ENCODE measurements at regions not wholly inside any gene's neighbourhood (a gene's known extent, or its start where the extent isn't known, plus 50 kb on each side); places are given as distances from the start of the nearest gene placed in this dataset.

DNA sequence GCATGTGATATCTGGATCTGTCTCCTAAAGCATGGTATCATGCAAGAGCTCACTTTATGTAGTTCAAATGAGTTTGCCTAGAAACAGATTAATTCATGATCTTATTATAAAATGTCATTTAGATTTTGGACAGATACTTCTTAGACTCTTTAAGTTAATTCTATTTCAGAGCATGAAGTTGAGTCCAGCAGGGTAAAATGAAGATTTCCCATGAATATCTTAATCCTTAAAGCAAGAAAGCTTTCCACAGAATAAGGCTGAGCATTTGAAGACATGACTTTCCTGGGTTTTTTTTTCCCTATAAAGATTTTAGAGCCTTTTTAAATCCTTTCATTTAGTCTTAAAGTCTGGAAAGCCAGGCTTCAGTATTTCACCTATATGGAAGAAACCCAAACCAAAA is 556.0 kb upstream of the GJE1 start:
- Histone ChIP-seq H3K9me3 (ENCODE audit: control insufficient read depth in 2 of 2, insufficient read depth in 1 of 2, low read length in 1 of 2) (no peaks in the 10 kb centered on the region), H3K4me3 (ENCODE audit: low read length in 2 of 2) (no peak overlapping the region), H3K4me1 (ENCODE audit: control insufficient read depth in 2 of 2, insufficient read depth in 2 of 2, low read length in 2 of 2) (no peaks in the 10 kb centered on the region), H3K36me3 (ENCODE audit: control insufficient read depth in 2 of 2, insufficient read depth in 2 of 2, low read length in 1 of 2) (no peaks in the 10 kb centered on the region), H3K27me3 (ENCODE audit: control insufficient read depth in 2 of 2, insufficient read depth in 1 of 2, low read length in 1 of 2) (no peaks in the 10 kb centered on the region), H3K27ac (ENCODE audit: low read depth in 1 of 2, low read length in 1 of 2) (no peak overlapping the region)
- no peak for DNase-seq (ENCODE audit: low read depth in 6 of 9, low spot score in 9 of 9)

- Histone ChIP-seq H3K4me1 (ENCODE audit: control insufficient read depth in 2 of 2, insufficient read depth in 2 of 2, low read length in 2 of 2) (peaks cover 0 to 9% of the 10 kb centered on the region in 2 donors), H3K4me3 (ENCODE audit: low read length in 2 of 2) (peak overlapping the region; percentile 50), H3K36me3 (ENCODE audit: control insufficient read depth in 2 of 2, insufficient read depth in 2 of 2, low read length in 1 of 2) (no peaks in the 10 kb centered on the region), H3K9me3 (ENCODE audit: control insufficient read depth in 2 of 2, insufficient read depth in 1 of 2, low read length in 1 of 2) (no peaks in the 10 kb centered on the region), H3K27me3 (ENCODE audit: control insufficient read depth in 2 of 2, insufficient read depth in 1 of 2, low read length in 1 of 2) (no peaks in the 10 kb centered on the region), H3K27ac (ENCODE audit: low read depth in 1 of 2, low read length in 1 of 2) (peak overlapping the region in 1 of 2 donors; percentile 74)
- WGBS: 50% methylated on average over 11 of the region's 11 CpGs
- peak; percentile 57 to 93 (median 82) for DNase-seq (ENCODE audit: low read depth in 6 of 9, low spot score in 9 of 9)
Observed at GRCh38 chr6:141562851-141563763, 569.6 kb upstream of the GJE1 start.

GRCh38 chr6:141562186-141562811 is 570.4 kb upstream of the GJE1 start:
- Histone ChIP-seq H3K4me1 (ENCODE audit: control insufficient read depth in 2 of 2, insufficient read depth in 2 of 2, low read length in 2 of 2) (peaks cover 0 to 9% of the 10 kb centered on the region in 2 donors), H3K27ac (ENCODE audit: low read depth in 1 of 2, low read length in 1 of 2) (peak overlapping the region; percentile 73 to 74), H3K36me3 (ENCODE audit: control insufficient read depth in 2 of 2, insufficient read depth in 2 of 2, low read length in 1 of 2) (no peaks in the 10 kb centered on the region), H3K27me3 (ENCODE audit: control insufficient read depth in 2 of 2, insufficient read depth in 1 of 2, low read length in 1 of 2) (no peaks in the 10 kb centered on the region), H3K9me3 (ENCODE audit: control insufficient read depth in 2 of 2, insufficient read depth in 1 of 2, low read length in 1 of 2) (no peaks in the 10 kb centered on the region), H3K4me3 (ENCODE audit: low read length in 2 of 2) (peak overlapping the region; percentile 50)
- peak in 5 of 9 donors; percentile 6 to 28 (median 14) for DNase-seq (ENCODE audit: low read depth in 6 of 9, low spot score in 9 of 9)
- 3% methylated on average over 15 of the region's 15 CpGs for WGBS

DNA sequence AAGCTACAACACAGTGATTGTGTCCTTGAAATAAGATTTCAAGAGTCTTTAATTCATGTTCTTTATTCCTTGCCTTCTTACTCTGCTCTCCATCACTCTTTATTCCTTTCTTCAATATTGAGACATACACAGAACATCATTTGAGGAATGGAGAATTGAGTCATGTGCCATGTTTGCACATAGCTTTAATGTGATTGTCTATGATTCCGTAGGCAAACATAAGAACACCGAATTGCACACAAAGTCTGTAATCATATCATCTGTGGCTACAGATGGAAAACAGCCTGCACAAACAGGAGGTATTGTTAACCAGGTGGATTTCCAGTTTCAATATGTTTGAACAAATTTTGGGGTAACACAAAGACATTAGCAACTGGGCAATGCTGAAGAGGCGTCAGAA is 571.6 kb upstream of the GJE1 start:
- Histone ChIP-seq H3K4me3 (ENCODE audit: low read length in 2 of 2) (no peak overlapping the region), H3K27me3 (ENCODE audit: control insufficient read depth in 2 of 2, insufficient read depth in 1 of 2, low read length in 1 of 2) (no peaks in the 10 kb centered on the region), H3K36me3 (ENCODE audit: control insufficient read depth in 2 of 2, insufficient read depth in 2 of 2, low read length in 1 of 2) (no peaks in the 10 kb centered on the region), H3K9me3 (ENCODE audit: control insufficient read depth in 2 of 2, insufficient read depth in 1 of 2, low read length in 1 of 2) (no peaks in the 10 kb centered on the region), H3K4me1 (ENCODE audit: control insufficient read depth in 2 of 2, insufficient read depth in 2 of 2, low read length in 2 of 2) (peaks cover 0 to 9% of the 10 kb centered on the region in 2 donors), H3K27ac (ENCODE audit: low read depth in 1 of 2, low read length in 1 of 2) (no peak overlapping the region)
- no peak for DNase-seq (ENCODE audit: low read depth in 6 of 9, low spot score in 9 of 9)
- 98% methylated on average over 3 of the region's 3 CpGs for WGBS

- Histone ChIP-seq H3K27me3 (ENCODE audit: control insufficient read depth in 2 of 2, insufficient read depth in 1 of 2, low read length in 1 of 2) (no peaks in the 10 kb centered on the region), H3K36me3 (ENCODE audit: control insufficient read depth in 2 of 2, insufficient read depth in 2 of 2, low read length in 1 of 2) (no peaks in the 10 kb centered on the region), H3K27ac (ENCODE audit: low read depth in 1 of 2, low read length in 1 of 2) (no peak overlapping the region), H3K9me3 (ENCODE audit: control insufficient read depth in 2 of 2, insufficient read depth in 1 of 2, low read length in 1 of 2) (no peaks in the 10 kb centered on the region), H3K4me1 (ENCODE audit: control insufficient read depth in 2 of 2, insufficient read depth in 2 of 2, low read length in 2 of 2) (no peaks in the 10 kb centered on the region), H3K4me3 (ENCODE audit: low read length in 2 of 2) (no peak overlapping the region)
- DNase-seq (ENCODE audit: low read depth in 6 of 9, low spot score in 9 of 9): peak in 1 of 9 donors; percentile 20
- 96% methylated on average over 1 of the region's 1 CpG for WGBS
Observed at GRCh38 chr6:141552463-141552862, 580.3 kb upstream of the GJE1 start.

DNA sequence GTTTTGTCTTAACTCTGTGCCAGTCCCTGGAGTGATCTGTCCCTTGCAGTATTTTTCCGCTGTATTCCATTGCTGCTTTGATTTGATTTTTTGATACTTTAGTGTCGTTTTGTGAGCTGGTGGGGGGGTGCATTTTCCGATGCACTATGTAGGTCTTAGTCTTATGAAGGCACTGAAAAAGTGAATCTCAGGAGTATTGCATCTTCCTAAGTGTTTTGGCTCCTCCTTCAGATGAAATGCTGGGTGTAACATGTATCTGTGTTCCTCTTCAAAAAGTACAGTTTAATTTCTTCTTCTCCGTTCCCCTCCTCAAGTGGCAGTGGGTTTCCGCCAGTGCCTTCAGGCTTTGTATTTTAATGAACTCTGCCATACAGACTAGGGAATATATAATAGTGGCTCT is 580.7 kb upstream of the GJE1 start:
- H3K4me3 ChIP-seq (ENCODE audit: low read length in 2 of 2): no peak overlapping the region
- H3K27ac ChIP-seq (ENCODE audit: low read depth in 1 of 2, low read length in 1 of 2): no peak overlapping the region
- no peaks in the 10 kb centered on the region for H3K9me3 ChIP-seq (ENCODE audit: control insufficient read depth in 2 of 2, insufficient read depth in 1 of 2, low read length in 1 of 2)
- H3K4me1 ChIP-seq (ENCODE audit: control insufficient read depth in 2 of 2, insufficient read depth in 2 of 2, low read length in 2 of 2): no peaks in the 10 kb centered on the region
- H3K27me3 ChIP-seq (ENCODE audit: control insufficient read depth in 2 of 2, insufficient read depth in 1 of 2, low read length in 1 of 2): no peaks in the 10 kb centered on the region
- no peaks in the 10 kb centered on the region for H3K36me3 ChIP-seq (ENCODE audit: control insufficient read depth in 2 of 2, insufficient read depth in 2 of 2, low read length in 1 of 2)
- 96% methylated on average over 5 of the region's 5 CpGs for WGBS
- no peak for DNase-seq (ENCODE audit: low read depth in 6 of 9, low spot score in 9 of 9)

GRCh38 chr6:141551318-141551717 is 581.4 kb upstream of the GJE1 start:
- DNase-seq (ENCODE audit: low read depth in 6 of 9, low spot score in 9 of 9): no peak
- H3K9me3 ChIP-seq (ENCODE audit: control insufficient read depth in 2 of 2, insufficient read depth in 1 of 2, low read length in 1 of 2): no peaks in the 10 kb centered on the region
- H3K4me3 ChIP-seq (ENCODE audit: low read length in 2 of 2): no peak overlapping the region
- no peaks in the 10 kb centered on the region for H3K4me1 ChIP-seq (ENCODE audit: control insufficient read depth in 2 of 2, insufficient read depth in 2 of 2, low read length in 2 of 2)
- H3K36me3 ChIP-seq (ENCODE audit: control insufficient read depth in 2 of 2, insufficient read depth in 2 of 2, low read length in 1 of 2): no peaks in the 10 kb centered on the region
- no peaks in the 10 kb centered on the region for H3K27me3 ChIP-seq (ENCODE audit: control insufficient read depth in 2 of 2, insufficient read depth in 1 of 2, low read length in 1 of 2)
- H3K27ac ChIP-seq (ENCODE audit: low read depth in 1 of 2, low read length in 1 of 2): no peak overlapping the region
- WGBS: 98% methylated on average over 2 of the region's 2 CpGs

DNA sequence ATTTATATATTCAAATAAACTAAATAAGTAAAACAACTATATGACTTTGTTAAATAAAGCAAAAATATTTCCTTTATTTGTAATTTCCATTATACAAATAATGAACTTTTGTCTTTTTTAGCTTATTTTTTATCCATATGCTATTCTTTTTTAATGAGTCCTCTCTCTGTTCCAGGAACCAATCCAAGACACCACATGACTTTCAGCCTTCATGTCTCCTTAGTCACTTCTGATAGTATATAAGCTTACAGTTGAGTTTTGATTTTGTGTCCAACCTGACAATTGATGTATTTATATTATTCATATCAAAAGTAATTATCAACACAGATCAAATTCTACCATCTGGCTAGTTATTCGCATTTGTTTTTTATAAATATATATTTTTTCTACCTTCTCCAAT is 582.3 kb upstream of the GJE1 start:
- Histone ChIP-seq H3K4me1 (ENCODE audit: control insufficient read depth in 2 of 2, insufficient read depth in 2 of 2, low read length in 2 of 2) (no peaks in the 10 kb centered on the region), H3K27ac (ENCODE audit: low read depth in 1 of 2, low read length in 1 of 2) (no peak overlapping the region), H3K27me3 (ENCODE audit: control insufficient read depth in 2 of 2, insufficient read depth in 1 of 2, low read length in 1 of 2) (no peaks in the 10 kb centered on the region), H3K4me3 (ENCODE audit: low read length in 2 of 2) (no peak overlapping the region), H3K9me3 (ENCODE audit: control insufficient read depth in 2 of 2, insufficient read depth in 1 of 2, low read length in 1 of 2) (no peaks in the 10 kb centered on the region), H3K36me3 (ENCODE audit: control insufficient read depth in 2 of 2, insufficient read depth in 2 of 2, low read length in 1 of 2) (no peaks in the 10 kb centered on the region)
- DNase-seq (ENCODE audit: low read depth in 6 of 9, low spot score in 9 of 9): no peak
- 98% methylated on average over 1 of the region's 1 CpG for WGBS

DNA sequence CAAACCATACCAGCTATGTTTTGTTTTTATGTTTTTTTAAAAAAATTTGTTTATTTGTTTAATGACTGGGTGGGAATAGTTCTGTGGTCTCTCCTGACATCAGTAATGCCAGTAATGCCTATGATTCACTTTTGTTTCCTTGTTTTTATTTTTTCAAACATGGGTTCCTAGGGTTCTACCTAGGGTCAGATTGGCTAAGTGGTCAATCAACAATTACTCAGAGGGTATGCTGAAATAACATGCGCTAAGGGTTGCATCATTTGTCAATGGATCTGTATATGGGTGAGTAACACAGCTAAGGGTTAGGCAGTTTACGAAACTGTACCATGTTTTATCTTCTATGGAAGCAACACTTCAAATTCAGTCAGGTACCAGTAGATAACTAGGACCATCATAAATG is 583.8 kb upstream of the GJE1 start:
- DNase-seq (ENCODE audit: low read depth in 6 of 9, low spot score in 9 of 9): no peak
- WGBS: 96% methylated on average over 2 of the region's 2 CpGs

More for the DNA sequence above, 583.8 kb upstream of the GJE1 start:
- Histone ChIP-seq H3K9me3 (ENCODE audit: control insufficient read depth in 2 of 2, insufficient read depth in 1 of 2, low read length in 1 of 2) (no peaks in the 10 kb centered on the region), H3K36me3 (ENCODE audit: control insufficient read depth in 2 of 2, insufficient read depth in 2 of 2, low read length in 1 of 2) (no peaks in the 10 kb centered on the region), H3K4me3 (ENCODE audit: low read length in 2 of 2) (no peak overlapping the region), H3K4me1 (ENCODE audit: control insufficient read depth in 2 of 2, insufficient read depth in 2 of 2, low read length in 2 of 2) (no peaks in the 10 kb centered on the region), H3K27ac (ENCODE audit: low read depth in 1 of 2, low read length in 1 of 2) (no peak overlapping the region), H3K27me3 (ENCODE audit: control insufficient read depth in 2 of 2, insufficient read depth in 1 of 2, low read length in 1 of 2) (no peaks in the 10 kb centered on the region)

All from thymus (tissue), 11 donors.